GM23338 (cell line): ENCODE measurements at regions not wholly inside any gene's neighbourhood (a gene's known extent, or its start where the extent isn't known, plus 50 kb on each side); places are given as distances from the start of the nearest gene placed in this dataset.
A peak's percentile ranks its signal among the peaks of the same experiment; 100 is the strongest.

Experiments used
- ATAC-seq: fragments of 200-7000 bp; cut with Tn5 transposase; 3 replicates; pipeline ENCODE4 v1.9.1; 2020
- DNase-seq: peaks from one replicate; pipeline ENCODE4 v3.0.0-alpha.2; 2015; ENCODE audit warnings: low spot score
- H2AFZ ChIP-seq: fragments of 200-600 bp; sonication (generic); 2 replicates; pipeline ENCODE4 v1.8.0; 2016; ENCODE audit warnings: antibody characterized with exemption, mild to moderate bottlenecking, moderate library complexity
- H3F3A ChIP-seq: fragments of 200-600 bp; sonication (generic); replicated peaks from 2 replicates; pipeline ENCODE4 v1.8.0; 2017; ENCODE audit warnings: antibody characterized with exemption, mixed run types, low read depth
- H3K27ac ChIP-seq: fragments of 200-600 bp; sonication (generic); 2 replicates; pipeline ENCODE4 v1.6.1; 2016; ENCODE audit warnings: low read depth
- H3K27me3 ChIP-seq: fragments of 200-600 bp; sonication (generic); 2 replicates; pipeline ENCODE4 v1.8.0; 2016; ENCODE audit warnings: mild to moderate bottlenecking, mixed run types, moderate library complexity; ENCODE audit not compliant: insufficient read depth
- H3K36me3 ChIP-seq: fragments of 200-600 bp; sonication (generic); 2 replicates; pipeline ENCODE4 v1.8.0; 2016; ENCODE audit warnings: mild to moderate bottlenecking; ENCODE audit not compliant: insufficient read depth
- H3K4me1 ChIP-seq: fragments of 200-600 bp; sonication (generic); 2 replicates; pipeline ENCODE4 v1.8.0; 2016; ENCODE audit warnings: mild to moderate bottlenecking, moderate library complexity; ENCODE audit not compliant: insufficient read depth
- H3K4me2 ChIP-seq: fragments of 200-600 bp; sonication (generic); 2 replicates; pipeline ENCODE4 v1.7.1; 2017; ENCODE audit warnings: mixed run types
- H3K4me3 ChIP-seq: fragments of 200-600 bp; sonication (generic); 2 replicates; pipeline ENCODE4 v1.6.1; 2016; ENCODE audit warnings: mixed run types
- H3K79me2 ChIP-seq: fragments of 200-600 bp; sonication (generic); replicated peaks from 2 replicates; pipeline ENCODE4 v1.8.0; 2017; ENCODE audit warnings: mild to moderate bottlenecking; ENCODE audit not compliant: insufficient read depth
- H3K9me2 ChIP-seq: fragments of 200-600 bp; sonication (generic); 2 replicates; pipeline ENCODE4 v1.8.0; 2017; ENCODE audit not compliant: insufficient read depth
- H4K20me1 ChIP-seq: fragments of 200-600 bp; sonication (generic); replicated peaks from 2 replicates; pipeline ENCODE4 v1.8.0; 2017; ENCODE audit warnings: mild to moderate bottlenecking; ENCODE audit not compliant: insufficient read depth
- H3K27ac Mint-ChIP-seq: 2 replicates; pipeline ENCODE4 v1.8.0; 2020; ENCODE audit warnings: inconsistent platforms, mild to moderate bottlenecking, moderate library complexity, mixed read lengths
- H3K27me3 Mint-ChIP-seq: 3 replicates; pipeline ENCODE4 v1.8.0; 2022; ENCODE audit warnings: low read depth, mild to moderate bottlenecking, moderate library complexity, mixed read lengths, inconsistent platforms; ENCODE audit not compliant: insufficient read depth, poor library complexity
- H3K36me3 Mint-ChIP-seq: 3 replicates; pipeline ENCODE4 v1.8.0; 2021; ENCODE audit warnings: low read depth, mild to moderate bottlenecking, inconsistent platforms, moderate library complexity, mixed read lengths
- H3K4me1 Mint-ChIP-seq: 3 replicates; pipeline ENCODE4 v1.8.0; 2020; ENCODE audit warnings: mild to moderate bottlenecking, inconsistent platforms, mixed read lengths
- H3K4me3 Mint-ChIP-seq: 3 replicates; pipeline ENCODE4 v1.8.0; 2021; ENCODE audit warnings: moderate library complexity, mild to moderate bottlenecking, inconsistent platforms, mixed read lengths
- H3K9me3 Mint-ChIP-seq: 3 replicates; pipeline ENCODE4 v1.8.0; 2020; ENCODE audit warnings: moderate library complexity, mild to moderate bottlenecking, inconsistent platforms, mixed read lengths
- CREB1 ChIP-seq: fragments of 250-450 bp; sonication (Bioruptor Pico); IDR thresholded peaks from 2 replicates; pipeline ENCODE4 v1.5.0; 2020; ENCODE audit warnings: low read depth, mild to moderate bottlenecking, moderate library complexity
- EZH2phosphoT487 ChIP-seq: fragments of 200-600 bp; sonication (generic); IDR thresholded peaks from one replicate; pipeline ENCODE4 v1.8.1; 2018; ENCODE audit warnings: antibody characterized with exemption; ENCODE audit not compliant: unreplicated experiment
- JUNB ChIP-seq: IDR thresholded peaks from one replicate; pipeline ENCODE4 v1.6.1; 2016; ENCODE audit warnings: antibody characterized with exemption; ENCODE audit not compliant: unreplicated experiment
- ZNF114 ChIP-seq: fragments of 250-450 bp; sonication (Bioruptor Pico); IDR thresholded peaks from 2 replicates; pipeline ENCODE4 v1.5.0; 2020; ENCODE audit warnings: mild to moderate bottlenecking, moderate library complexity
- TF ChIP-seq, protein P1 (sequence below): fragments of 250-450 bp; sonication (Bioruptor Pico); IDR thresholded peaks from 2 replicates; pipeline ENCODE4 v1.5.0; 2020; ENCODE audit warnings: mild to moderate bottlenecking, moderate library complexity

GRCh38 chr5:105563842-105564241 is 2001.3 kb upstream of the NUDT12 start (continued):
- TF ChIP-seq, protein P1, sequence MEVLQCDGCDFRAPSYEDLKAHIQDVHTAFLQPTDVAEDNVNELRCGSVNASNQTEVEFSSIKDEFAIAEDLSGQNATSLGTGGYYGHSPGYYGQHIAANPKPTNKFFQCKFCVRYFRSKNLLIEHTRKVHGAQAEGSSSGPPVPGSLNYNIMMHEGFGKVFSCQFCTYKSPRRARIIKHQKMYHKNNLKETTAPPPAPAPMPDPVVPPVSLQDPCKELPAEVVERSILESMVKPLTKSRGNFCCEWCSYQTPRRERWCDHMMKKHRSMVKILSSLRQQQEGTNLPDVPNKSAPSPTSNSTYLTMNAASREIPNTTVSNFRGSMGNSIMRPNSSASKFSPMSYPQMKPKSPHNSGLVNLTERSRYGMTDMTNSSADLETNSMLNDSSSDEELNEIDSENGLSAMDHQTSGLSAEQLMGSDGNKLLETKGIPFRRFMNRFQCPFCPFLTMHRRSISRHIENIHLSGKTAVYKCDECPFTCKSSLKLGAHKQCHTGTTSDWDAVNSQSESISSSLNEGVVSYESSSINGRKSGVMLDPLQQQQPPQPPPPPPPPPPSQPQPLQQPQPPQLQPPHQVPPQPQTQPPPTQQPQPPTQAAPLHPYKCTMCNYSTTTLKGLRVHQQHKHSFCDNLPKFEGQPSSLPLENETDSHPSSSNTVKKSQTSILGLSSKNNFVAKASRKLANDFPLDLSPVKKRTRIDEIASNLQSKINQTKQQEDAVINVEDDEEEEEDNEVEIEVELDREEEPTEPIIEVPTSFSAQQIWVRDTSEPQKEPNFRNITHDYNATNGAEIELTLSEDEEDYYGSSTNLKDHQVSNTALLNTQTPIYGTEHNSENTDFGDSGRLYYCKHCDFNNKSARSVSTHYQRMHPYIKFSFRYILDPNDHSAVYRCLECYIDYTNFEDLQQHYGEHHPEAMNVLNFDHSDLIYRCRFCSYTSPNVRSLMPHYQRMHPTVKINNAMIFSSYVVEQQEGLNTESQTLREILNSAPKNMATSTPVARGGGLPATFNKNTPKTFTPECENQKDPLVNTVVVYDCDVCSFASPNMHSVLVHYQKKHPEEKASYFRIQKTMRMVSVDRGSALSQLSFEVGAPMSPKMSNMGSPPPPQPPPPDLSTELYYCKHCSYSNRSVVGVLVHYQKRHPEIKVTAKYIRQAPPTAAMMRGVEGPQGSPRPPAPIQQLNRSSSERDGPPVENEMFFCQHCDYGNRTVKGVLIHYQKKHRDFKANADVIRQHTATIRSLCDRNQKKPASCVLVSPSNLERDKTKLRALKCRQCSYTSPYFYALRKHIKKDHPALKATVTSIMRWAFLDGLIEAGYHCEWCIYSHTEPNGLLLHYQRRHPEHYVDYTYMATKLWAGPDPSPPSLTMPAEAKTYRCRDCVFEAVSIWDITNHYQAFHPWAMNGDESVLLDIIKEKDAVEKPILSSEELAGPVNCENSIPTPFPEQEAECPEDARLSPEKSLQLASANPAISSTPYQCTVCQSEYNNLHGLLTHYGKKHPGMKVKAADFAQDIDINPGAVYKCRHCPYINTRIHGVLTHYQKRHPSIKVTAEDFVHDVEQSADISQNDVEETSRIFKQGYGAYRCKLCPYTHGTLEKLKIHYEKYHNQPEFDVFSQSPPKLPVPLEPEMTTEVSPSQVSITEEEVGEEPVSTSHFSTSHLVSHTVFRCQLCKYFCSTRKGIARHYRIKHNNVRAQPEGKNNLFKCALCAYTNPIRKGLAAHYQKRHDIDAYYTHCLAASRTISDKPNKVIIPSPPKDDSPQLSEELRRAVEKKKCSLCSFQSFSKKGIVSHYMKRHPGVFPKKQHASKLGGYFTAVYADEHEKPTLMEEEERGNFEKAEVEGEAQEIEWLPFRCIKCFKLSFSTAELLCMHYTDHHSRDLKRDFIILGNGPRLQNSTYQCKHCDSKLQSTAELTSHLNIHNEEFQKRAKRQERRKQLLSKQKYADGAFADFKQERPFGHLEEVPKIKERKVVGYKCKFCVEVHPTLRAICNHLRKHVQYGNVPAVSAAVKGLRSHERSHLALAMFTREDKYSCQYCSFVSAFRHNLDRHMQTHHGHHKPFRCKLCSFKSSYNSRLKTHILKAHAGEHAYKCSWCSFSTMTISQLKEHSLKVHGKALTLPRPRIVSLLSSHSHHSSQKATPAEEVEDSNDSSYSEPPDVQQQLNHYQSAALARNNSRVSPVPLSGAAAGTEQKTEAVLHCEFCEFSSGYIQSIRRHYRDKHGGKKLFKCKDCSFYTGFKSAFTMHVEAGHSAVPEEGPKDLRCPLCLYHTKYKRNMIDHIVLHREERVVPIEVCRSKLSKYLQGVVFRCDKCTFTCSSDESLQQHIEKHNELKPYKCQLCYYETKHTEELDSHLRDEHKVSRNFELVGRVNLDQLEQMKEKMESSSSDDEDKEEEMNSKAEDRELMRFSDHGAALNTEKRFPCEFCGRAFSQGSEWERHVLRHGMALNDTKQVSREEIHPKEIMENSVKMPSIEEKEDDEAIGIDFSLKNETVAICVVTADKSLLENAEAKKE (CRISPR knock-in tag): no peak

DNA sequence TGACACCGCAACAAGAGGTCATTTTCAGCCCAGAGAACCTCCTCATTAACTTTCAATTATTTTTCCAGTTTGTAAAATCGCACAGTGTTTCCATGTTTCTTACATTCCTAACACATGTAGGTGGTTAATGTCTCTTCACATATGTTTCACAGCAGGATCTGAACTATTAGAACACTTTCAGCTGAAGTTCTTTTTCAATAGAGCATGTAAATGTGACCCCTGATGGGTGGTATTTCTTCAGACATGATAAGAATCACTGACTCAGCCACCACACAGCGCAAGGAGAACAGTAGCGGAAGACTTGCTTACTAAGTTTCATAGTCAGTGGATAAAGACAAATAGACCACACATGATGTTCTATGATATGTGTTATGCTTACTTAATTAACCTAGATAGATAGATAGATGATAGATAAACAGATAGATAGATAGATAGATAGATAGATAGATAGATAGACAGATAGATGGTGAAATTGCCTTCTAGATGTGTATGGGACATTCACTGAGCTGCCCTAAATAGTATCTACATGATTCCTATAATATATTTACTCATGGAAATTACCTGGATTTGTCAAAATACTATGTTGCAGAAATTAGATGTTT is 1992.1 kb upstream of the NUDT12 start:
- Histone ChIP-seq H3K27ac (no peak overlapping the region), H3K36me3 (no peaks in the 10 kb centered on the region), H3K4me3 (no peak overlapping the region), H3K4me1 (no peaks in the 10 kb centered on the region), H3K4me2 (no peak overlapping the region), H2AFZ (peak overlapping the region; percentile 54; the same call in 1 of the 2 replicates), H3K27me3 (no peaks in the 10 kb centered on the region), H3K9me2 (no peaks in the 10 kb centered on the region), H3F3A (no peaks in the 10 kb centered on the region), H3K79me2 (no peaks in the 10 kb centered on the region), H4K20me1 (no peaks in the 10 kb centered on the region)
- DNase-seq: no peak
- Mint-ChIP-seq H3K36me3 (no peaks in the 10 kb centered on the region), H3K27ac (no peak overlapping the region), H3K27me3 (no peaks in the 10 kb centered on the region), H3K4me3 (no peak overlapping the region), H3K9me3 (no peaks in the 10 kb centered on the region), H3K4me1 (peaks cover 4% of the 10 kb centered on the region; the same call in 2 of the 3 replicates)
- TF ChIP-seq CREB1 (CRISPR knock-in tag) (no peak), ZNF114 (CRISPR knock-in tag) (no peak), EZH2phosphoT487 (no peak), JUNB (no peak)
- TF ChIP-seq, protein P1 (CRISPR knock-in tag): no peak
- no peak for ATAC-seq
